Sigmoid colon (tissue), 6 donors: ENCODE measurements at regions not wholly inside any gene's neighbourhood (a gene's known extent, or its start where the extent isn't known, plus 50 kb on each side); places are given as distances from the start of the nearest gene placed in this dataset.

Experiments
- DNase-seq: peaks from one replicate; pipeline ENCODE4 v3.0.0-alpha.2; 2019
- H3K27ac ChIP-seq, 4 donors: fragments of 200-600 bp; sonication (generic); one replicate each; pipeline ENCODE4 v1.5.1; 2016 to 2019; ENCODE audit warnings: mild to moderate bottlenecking in 1 of 4
- H3K27me3 ChIP-seq, 3 donors: fragments of 200-600 bp; sonication (generic); one replicate each; pipeline ENCODE4 v1.5.1; 2019; ENCODE audit warnings: mild to moderate bottlenecking in 1 of 3
- H3K36me3 ChIP-seq, 4 donors: fragments of 200-600 bp; sonication (generic); one replicate each; pipeline ENCODE4 v1.5.1; 2016 to 2019
- H3K4me1 ChIP-seq, 4 donors: fragments of 200-600 bp; sonication (generic); one replicate each; pipeline ENCODE4 v1.5.1; 2017 to 2019
- H3K4me3 ChIP-seq, 4 donors: fragments of 200-600 bp; sonication (generic); one replicate each; pipeline ENCODE4 v1.5.1; 2017 to 2019; ENCODE audit warnings: mild to moderate bottlenecking in 2 of 4, moderate library complexity in 1 of 4
- H3K9me3 ChIP-seq, 4 donors: fragments of 200-600 bp in 3 of 4; sonication (generic) in 3 of 4; one replicate each; pipeline versions ENCODE4 v1.5.1 to v1.6.1; 2013 to 2019
- EP300 ChIP-seq, 4 donors: sonication (generic); formaldehyde crosslinking; IDR thresholded peaks; one replicate each; pipeline ENCODE4 v1.6.1; 2017; ENCODE audit warnings: antibody characterized with exemption in 4 of 4
- POLR2A ChIP-seq, 2 donors: fragments of 450-650 bp; IDR thresholded peaks; one replicate each; pipeline ENCODE4 v1.6.1; 2016; ENCODE audit warnings: antibody characterized with exemption in 2 of 2, mild to moderate bottlenecking in 2 of 2, moderate library complexity in 2 of 2
- POLR2AphosphoS5 ChIP-seq, 4 donors: sonication (generic); formaldehyde crosslinking; IDR thresholded peaks; one replicate each; pipeline ENCODE4 v1.6.1; 2017; ENCODE audit warnings: antibody characterized with exemption in 4 of 4
- WGBS, 2 donors: extraction: QIAGEN DNeasy Blood & Tissue Kit; methylation state at CpG; one replicate each; pipeline ENCODE4 v1.1.7; 2013; 5-methylcytosine and 5-hydroxymethylcytosine counted together
- intact Hi-C: fragments of 100-400 bp; cut with DNase I; formaldehyde crosslinking; loops from one replicate; pipeline ENCODE4 v1.15.1; 2023
- TF ChIP-seq, protein P1 (sequence below), 4 experiments: fragments of 450-650 bp in 3 of 4; fragments of 200-600 bp in 1 of 4; IDR thresholded peaks; one replicate each; pipeline ENCODE4 v1.5.1; 2016 to 2019; ENCODE audit warnings: antibody characterized with exemption in 4 of 4, mild to moderate bottlenecking in 3 of 4, moderate library complexity in 2 of 4
- donor health status: healthy with polysubstance abuse.
- donor health status: healthy.

DNA sequence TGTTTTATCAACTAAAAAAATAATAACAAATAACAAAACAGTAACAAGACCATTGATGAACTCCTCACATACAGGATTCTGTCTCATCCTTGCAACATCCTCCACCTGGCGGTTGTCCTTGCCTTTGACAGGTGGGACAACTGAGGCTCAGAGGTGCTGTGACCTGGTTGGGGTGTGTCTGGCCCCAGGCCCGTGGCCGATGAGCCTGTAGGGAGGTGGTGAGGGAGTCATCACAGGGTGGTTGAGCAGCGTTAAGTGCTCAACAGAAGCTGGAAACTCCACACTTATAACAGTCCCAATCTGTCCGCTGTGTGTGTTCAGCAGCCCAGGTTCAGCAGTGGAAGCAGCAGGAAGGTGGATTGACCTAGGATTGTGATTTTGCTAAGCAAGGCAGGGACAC is 131.6 kb upstream of the RAB12 start:
- peaks cover 0 to 9% (median 0%) of the 10 kb centered on the region in 4 donors for H3K4me1 ChIP-seq
- 73 to 86% methylated on average over 5 of the region's 5 CpGs for WGBS, 2 donors
- no peak overlapping the region for H3K4me3 ChIP-seq
- no peaks in the 10 kb centered on the region for H3K9me3 ChIP-seq
- DNase-seq = no peak
- intact Hi-C loops = no loop called here
- H3K27ac ChIP-seq = no peak overlapping the region
- no peaks in the 10 kb centered on the region for H3K27me3 ChIP-seq
- H3K36me3 ChIP-seq = no peaks in the 10 kb centered on the region
- TF ChIP-seq, protein P1, sequence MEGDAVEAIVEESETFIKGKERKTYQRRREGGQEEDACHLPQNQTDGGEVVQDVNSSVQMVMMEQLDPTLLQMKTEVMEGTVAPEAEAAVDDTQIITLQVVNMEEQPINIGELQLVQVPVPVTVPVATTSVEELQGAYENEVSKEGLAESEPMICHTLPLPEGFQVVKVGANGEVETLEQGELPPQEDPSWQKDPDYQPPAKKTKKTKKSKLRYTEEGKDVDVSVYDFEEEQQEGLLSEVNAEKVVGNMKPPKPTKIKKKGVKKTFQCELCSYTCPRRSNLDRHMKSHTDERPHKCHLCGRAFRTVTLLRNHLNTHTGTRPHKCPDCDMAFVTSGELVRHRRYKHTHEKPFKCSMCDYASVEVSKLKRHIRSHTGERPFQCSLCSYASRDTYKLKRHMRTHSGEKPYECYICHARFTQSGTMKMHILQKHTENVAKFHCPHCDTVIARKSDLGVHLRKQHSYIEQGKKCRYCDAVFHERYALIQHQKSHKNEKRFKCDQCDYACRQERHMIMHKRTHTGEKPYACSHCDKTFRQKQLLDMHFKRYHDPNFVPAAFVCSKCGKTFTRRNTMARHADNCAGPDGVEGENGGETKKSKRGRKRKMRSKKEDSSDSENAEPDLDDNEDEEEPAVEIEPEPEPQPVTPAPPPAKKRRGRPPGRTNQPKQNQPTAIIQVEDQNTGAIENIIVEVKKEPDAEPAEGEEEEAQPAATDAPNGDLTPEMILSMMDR (IDR thresholded peaks at IDR 0.05) = no peak
- TF ChIP-seq EP300 (IDR thresholded peaks at IDR 0.05) = no peak
- TF ChIP-seq POLR2A (IDR thresholded peaks at IDR 0.05) = no peak
- TF ChIP-seq POLR2AphosphoS5 (IDR thresholded peaks at IDR 0.05) = no peak

DNA sequence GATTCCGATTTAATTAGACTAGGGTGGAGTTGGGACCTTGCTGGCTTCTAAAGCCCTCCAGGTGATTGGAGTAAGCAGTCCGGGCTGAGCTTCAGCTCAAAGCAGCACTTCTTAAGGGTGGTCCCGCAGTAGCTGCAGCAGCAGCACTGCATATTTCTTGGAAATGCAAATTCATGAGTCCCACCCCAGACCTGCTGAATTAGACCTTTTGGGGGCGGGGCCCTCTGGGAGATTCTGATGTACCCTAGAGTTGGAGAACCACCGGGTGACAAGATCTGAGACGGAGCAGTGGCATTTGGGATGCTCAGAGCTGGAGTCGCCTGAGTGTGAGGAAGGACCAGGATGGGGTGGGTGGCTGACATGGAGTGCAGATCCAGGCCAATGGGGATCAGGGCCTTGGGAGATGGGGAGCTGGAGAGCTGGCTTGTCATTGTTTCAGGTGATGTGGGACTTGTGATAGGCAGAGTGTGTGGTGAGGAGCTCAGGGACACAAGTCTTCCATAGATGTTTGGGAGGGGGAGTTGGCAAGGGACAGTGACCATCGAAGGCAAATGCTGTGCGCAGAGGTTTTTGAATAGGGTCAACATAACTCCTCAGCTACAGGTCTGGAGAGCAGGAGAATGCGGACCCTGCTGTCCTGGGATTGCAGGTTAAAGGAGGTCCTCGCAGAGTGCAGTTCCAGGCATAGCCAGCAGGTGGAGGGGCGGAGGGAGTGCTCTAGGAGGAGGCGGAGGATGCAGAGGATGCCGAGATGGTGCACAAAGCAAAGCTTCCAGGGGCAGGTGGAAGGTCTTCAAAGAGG is 130.9 kb upstream of the RAB12 start:
- 48 to 56% methylated on average over 14 of the region's 14 CpGs for WGBS, 2 donors
- intact Hi-C loops = no loop called here
- TF ChIP-seq, protein P1 (IDR thresholded peaks at IDR 0.05) = peak; percentile 22 to 78 (median 62)
- no peak for TF ChIP-seq POLR2AphosphoS5 (IDR thresholded peaks at IDR 0.05)
- H3K27ac ChIP-seq = no peak overlapping the region
- DNase-seq = no peak
- no peaks in the 10 kb centered on the region for H3K36me3 ChIP-seq
- H3K27me3 ChIP-seq = no peaks in the 10 kb centered on the region
- H3K9me3 ChIP-seq = no peaks in the 10 kb centered on the region
- peaks cover 0 to 9% (median 0%) of the 10 kb centered on the region in 4 donors for H3K4me1 ChIP-seq
- H3K4me3 ChIP-seq = no peak overlapping the region

DNA sequence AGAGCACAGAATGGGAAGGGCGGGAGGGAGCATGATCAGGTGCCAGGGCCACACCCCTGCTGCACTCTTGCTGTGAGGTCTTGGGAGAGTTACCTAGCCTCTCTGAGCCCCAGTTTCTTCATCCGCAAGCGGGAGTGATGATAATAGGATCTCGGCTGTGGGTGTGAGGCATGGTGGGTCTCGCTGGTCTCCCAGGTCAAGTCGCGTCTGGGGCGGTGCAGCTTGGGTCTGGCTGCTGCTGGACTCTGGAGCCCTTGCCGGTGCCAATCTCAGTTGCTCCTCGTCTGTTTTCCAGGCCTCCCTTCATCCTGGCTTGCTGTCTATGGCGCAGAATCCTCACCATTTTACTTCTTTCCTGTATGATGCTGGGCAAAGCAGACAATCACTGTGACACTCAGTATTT is 130.3 kb upstream of the RAB12 start:
- TF ChIP-seq POLR2A (IDR thresholded peaks at IDR 0.05) = no peak
- no peak for TF ChIP-seq POLR2AphosphoS5 (IDR thresholded peaks at IDR 0.05)
- TF ChIP-seq, protein P1 (IDR thresholded peaks at IDR 0.05) = no peak
- no peak for TF ChIP-seq EP300 (IDR thresholded peaks at IDR 0.05)
- H3K36me3 ChIP-seq = no peaks in the 10 kb centered on the region
- H3K27me3 ChIP-seq = no peaks in the 10 kb centered on the region
- H3K9me3 ChIP-seq = no peaks in the 10 kb centered on the region
- H3K4me3 ChIP-seq = no peak overlapping the region
- intact Hi-C loops = no loop called here
- WGBS, 2 donors = 78 to 90% methylated on average over 11 of the region's 11 CpGs
- H3K4me1 ChIP-seq = peaks cover 0 to 9% (median 0%) of the 10 kb centered on the region in 4 donors
- no peak overlapping the region for H3K27ac ChIP-seq
- no peak for DNase-seq

DNA sequence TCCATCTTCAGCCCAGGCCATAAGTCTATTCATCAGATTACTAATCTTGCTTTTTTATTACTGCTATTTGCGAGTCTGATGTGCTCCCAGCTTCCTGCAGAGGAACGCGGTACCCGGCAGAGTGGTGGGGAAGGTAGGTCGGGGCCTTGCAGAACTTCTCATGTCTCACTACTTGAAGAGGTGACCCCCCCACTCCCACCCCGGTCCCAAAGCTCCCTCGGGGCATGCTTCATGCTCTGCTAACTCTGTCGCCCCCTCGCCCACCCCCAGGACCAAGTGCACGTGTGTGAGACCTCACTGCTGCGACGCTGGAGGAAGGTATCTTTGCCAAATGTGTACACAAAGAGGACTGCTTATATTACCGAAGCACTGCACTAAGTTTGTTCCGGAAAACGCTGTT is 129.4 kb upstream of the RAB12 start:
- Histone ChIP-seq H3K4me1 (peaks cover 0 to 9% (median 0%) of the 10 kb centered on the region in 4 donors), H3K27me3 (no peaks in the 10 kb centered on the region), H3K27ac (no peak overlapping the region), H3K4me3 (no peak overlapping the region), H3K36me3 (no peaks in the 10 kb centered on the region), H3K9me3 (no peaks in the 10 kb centered on the region)
- 68 to 76% methylated on average over 15 of the region's 15 CpGs for WGBS, 2 donors
- intact Hi-C loops = loop anchor here (1.0 to 10.0 kb wide), 2 partner anchors 915 to 1207 kb away; partner anchors contain the start of gene PTPRM
- TF ChIP-seq, protein P1 (IDR thresholded peaks at IDR 0.05) = no peak
- TF ChIP-seq POLR2A (IDR thresholded peaks at IDR 0.05) (no peak), EP300 (IDR thresholded peaks at IDR 0.05) (no peak)
- DNase-seq = no peak
